ENCODE measurements at regions not wholly inside any gene's neighbourhood (a gene's known extent, or its start where the extent isn't known, plus 50 kb on each side); places are given as distances from the start of the nearest gene placed in this dataset.
"Not testable (repeated sequence)": the region's sequence is repeated elsewhere in the genome, so short reads cannot be mapped to it uniquely, and the experiment has no call there.

GRCh38 chr17:31798205-31798724, 60.8 kb downstream of the COPRS start:
- no peak for DNase-seq

GRCh38 chr17:31795941-31796340, 63.1 kb downstream of the COPRS start:
- not testable (repeated sequence) for DNase-seq

GRCh38 chr17:31794111-31794510, 64.9 kb downstream of the COPRS start:
- DNase-seq: no peak

- DNase-seq: not testable (repeated sequence)
These were observed 65.4 kb downstream of the COPRS start for GRCh38 chr17:31793634-31794033.

GRCh38 chr17:31792007-31792585, 66.9 kb downstream of the COPRS start:
- DNase-seq: no peak

- no peak for DNase-seq
These were observed 69.1 kb downstream of the COPRS start for GRCh38 chr17:31789707-31790505.

- DNase-seq: peak; percentile 39
These were observed 70.1 kb downstream of the COPRS start for GRCh38 chr17:31788956-31789355.

- no peak for DNase-seq
These were observed 70.5 kb downstream of the COPRS start for GRCh38 chr17:31788571-31788946.

- DNase-seq: peak; percentile 85
These were observed 71.0 kb downstream of the COPRS start for GRCh38 chr17:31787857-31788570.

- DNase-seq: no peak
These were observed 72.1 kb downstream of the COPRS start for GRCh38 chr17:31786796-31787481.

- no peak for DNase-seq
These were observed 78.6 kb downstream of the COPRS start for GRCh38 chr17:31780483-31780882.

- DNase-seq: peak; percentile 37
These were observed 80.5 kb downstream of the COPRS start for GRCh38 chr17:31778523-31778922.

- DNase-seq: not testable (repeated sequence)
These were observed 87.7 kb downstream of the COPRS start for GRCh38 chr17:31771328-31771727.

GRCh38 chr17:31770501-31770900, 88.5 kb downstream of the COPRS start:
- DNase-seq: not testable (repeated sequence)

- not testable (repeated sequence) for DNase-seq
These were observed 97.1 kb downstream of the COPRS start for GRCh38 chr17:31761836-31762510.

- no peak for DNase-seq
These were observed 100.4 kb downstream of the COPRS start for GRCh38 chr17:31758646-31759045.

- DNase-seq: no peak
These were observed 101.9 kb downstream of the COPRS start for GRCh38 chr17:31757097-31757496.

GRCh38 chr17:31754239-31754945, 104.7 kb downstream of the COPRS start:
- DNase-seq: peak; percentile 77

- DNase-seq: no peak
These were observed 106.0 kb downstream of the COPRS start for GRCh38 chr17:31753011-31753410.

GRCh38 chr17:31752584-31752983, 106.5 kb downstream of the COPRS start:
- DNase-seq: no peak

- no peak for DNase-seq
These were observed 108.5 kb downstream of the COPRS start for GRCh38 chr17:31750578-31750977.
